SJSA1 (cell line): ENCODE measurements at regions not wholly inside any gene's neighbourhood (a gene's known extent, or its start where the extent isn't known, plus 50 kb on each side); places are given as distances from the start of the nearest gene placed in this dataset.
"Not testable (repeated sequence)": the region's sequence is repeated elsewhere in the genome, so short reads cannot be mapped to it uniquely, and the experiment has no call there.

ENCODE experiments used
- DNase-seq, 2 experiments: peaks; one replicate each; pipeline ENCODE4 v3.0.0-alpha.2; 2015 to 2020; ENCODE audit warnings: low spot score in 2 of 2, low read depth in 1 of 2
- H3K27ac ChIP-seq: fragments of 250-450 bp; sonication (Bioruptor Pico); 2 replicates; pipeline ENCODE4 v1.5.1; 2020; ENCODE audit warnings: mild to moderate bottlenecking, moderate library complexity
- H3K27me3 ChIP-seq: fragments of 250-450 bp; sonication (Bioruptor Pico); replicated peaks from 2 replicates; pipeline ENCODE4 v1.5.1; 2020; ENCODE audit warnings: mild to moderate bottlenecking, moderate library complexity
- H3K36me3 ChIP-seq: fragments of 250-450 bp; sonication (Bioruptor Pico); 2 replicates; pipeline ENCODE4 v1.5.1; 2020; ENCODE audit warnings: mild to moderate bottlenecking
- H3K4me1 ChIP-seq: fragments of 250-450 bp; sonication (Bioruptor Pico); replicated peaks from 2 replicates; pipeline ENCODE4 v1.6.1; 2021; ENCODE audit warnings: mild to moderate bottlenecking
- H3K4me3 ChIP-seq: fragments of 250-450 bp; sonication (Bioruptor Pico); 2 replicates; pipeline ENCODE4 v1.5.1; 2020; ENCODE audit warnings: mild to moderate bottlenecking
- H3K9me3 ChIP-seq: fragments of 250-450 bp; sonication (Bioruptor Pico); replicated peaks from 2 replicates; pipeline ENCODE4 v1.5.1; 2020; ENCODE audit warnings: mild to moderate bottlenecking

- H3K27me3 ChIP-seq, result no peaks in the 10 kb centered on the region
- H3K9me3 ChIP-seq, result no peaks in the 10 kb centered on the region
- no peaks in the 10 kb centered on the region for H3K36me3 ChIP-seq
- no peak overlapping the region for H3K27ac ChIP-seq
- DNase-seq, result no peak
- no peaks in the 10 kb centered on the region for H3K4me1 ChIP-seq
- no peak overlapping the region for H3K4me3 ChIP-seq
Observed at GRCh38 chr9:31418419-31418818, 966.0 kb upstream of the ACO1 start.

DNA sequence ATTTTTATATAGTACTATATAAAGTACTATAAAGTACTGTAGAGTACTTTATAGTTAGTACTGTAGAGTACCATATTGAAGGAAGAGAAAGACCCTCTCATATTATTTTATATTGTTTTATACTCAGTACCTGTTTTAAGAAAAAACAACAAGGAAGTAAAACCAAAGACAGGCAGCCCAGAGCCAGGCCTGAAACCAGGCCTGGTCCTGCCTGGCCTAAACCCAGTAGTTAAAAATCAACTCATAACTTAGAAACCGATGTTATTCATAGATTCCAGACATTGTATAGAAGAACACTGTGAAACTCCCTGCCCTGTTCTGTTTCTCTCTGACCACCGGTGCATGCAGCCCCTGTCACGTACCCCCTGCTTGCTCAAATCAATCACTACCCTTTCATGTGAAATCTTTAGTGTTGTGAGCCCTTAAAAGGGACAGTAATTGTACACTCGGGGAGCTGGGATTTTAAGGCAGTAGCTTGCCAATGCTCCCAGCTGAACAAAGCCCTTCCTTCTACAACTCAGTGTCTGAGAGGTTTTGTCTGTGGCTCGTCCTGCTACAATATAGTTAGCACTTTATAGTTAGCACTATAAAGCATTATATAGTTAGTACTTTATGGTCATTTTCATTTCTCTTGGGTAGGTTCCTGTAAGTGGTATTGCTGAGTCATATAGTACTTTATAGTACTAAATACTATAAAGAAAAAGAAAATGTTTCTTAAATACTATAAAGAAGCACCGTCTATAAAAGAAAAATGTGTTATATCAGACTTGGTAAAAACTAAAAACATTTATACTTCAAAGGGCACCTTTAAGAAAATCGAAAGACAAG is 940.6 kb upstream of the ACO1 start:
- not testable (repeated sequence) for DNase-seq, H3K27me3 ChIP-seq, H3K27ac ChIP-seq, H3K4me1 ChIP-seq, H3K4me3 ChIP-seq, H3K9me3 ChIP-seq, H3K36me3 ChIP-seq

DNA sequence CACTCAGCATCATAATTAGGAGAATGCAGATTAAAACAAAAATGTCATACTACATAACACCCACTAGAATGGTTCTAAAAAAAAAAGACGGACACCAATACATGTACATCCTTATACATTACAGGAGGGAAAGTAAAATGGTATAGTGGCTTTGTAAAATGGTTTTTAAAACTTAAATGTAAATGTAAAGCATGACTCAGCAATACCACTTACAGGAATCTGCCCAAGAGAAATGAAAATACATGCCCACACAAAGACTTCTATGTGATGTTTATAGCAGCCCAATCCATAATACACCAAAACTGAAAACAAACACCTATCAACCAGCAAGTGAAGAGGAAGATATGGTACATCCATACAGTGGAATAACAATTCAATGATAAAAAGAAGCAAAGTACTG is 939.1 kb upstream of the ACO1 start:
- DNase-seq, result no peak
- no peaks in the 10 kb centered on the region for H3K4me1 ChIP-seq

DNA sequence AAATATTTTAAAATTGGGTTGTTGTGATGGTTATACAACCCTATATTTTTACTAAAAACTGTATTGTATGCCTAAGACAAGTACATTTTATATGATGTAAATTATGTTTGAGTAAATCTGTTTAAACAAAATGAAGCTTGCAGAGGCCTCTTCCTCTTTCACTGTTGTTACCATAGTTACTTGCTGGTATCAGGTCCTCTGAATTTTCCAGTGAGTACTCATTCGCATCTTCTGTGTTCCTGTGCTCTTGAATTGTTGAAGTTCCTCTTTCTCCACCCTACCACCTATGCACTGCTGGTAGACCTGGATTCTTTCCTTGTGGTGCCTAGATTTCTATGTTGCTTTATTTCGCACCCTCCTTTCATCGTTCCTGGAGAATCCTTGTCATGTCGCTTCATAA is 938.5 kb upstream of the ACO1 start:
- no peak for DNase-seq
- H3K4me1 ChIP-seq, result no peaks in the 10 kb centered on the region

More for the DNA sequence above, 939.1 kb upstream of the ACO1 start:
- Histone ChIP-seq H3K9me3 (no peaks in the 10 kb centered on the region), H3K27ac (no peak overlapping the region), H3K27me3 (no peaks in the 10 kb centered on the region), H3K36me3 (no peaks in the 10 kb centered on the region), H3K4me3 (no peak overlapping the region)

GRCh38 chr9:31467075-31467474 is 917.4 kb upstream of the ACO1 start:
- Histone ChIP-seq H3K9me3 (no peaks in the 10 kb centered on the region), H3K4me1 (no peaks in the 10 kb centered on the region), H3K27me3 (no peaks in the 10 kb centered on the region), H3K27ac (no peak overlapping the region), H3K36me3 (no peaks in the 10 kb centered on the region), H3K4me3 (no peak overlapping the region)
- DNase-seq, result no peak

More for the DNA sequence above, 938.5 kb upstream of the ACO1 start:
- Histone ChIP-seq H3K36me3 (no peaks in the 10 kb centered on the region), H3K27ac (no peak overlapping the region), H3K27me3 (no peaks in the 10 kb centered on the region), H3K9me3 (no peaks in the 10 kb centered on the region), H3K4me3 (no peak overlapping the region)

GRCh38 chr9:31470051-31470450 is 914.4 kb upstream of the ACO1 start:
- no peaks in the 10 kb centered on the region for H3K27me3 ChIP-seq
- H3K4me1 ChIP-seq, result no peaks in the 10 kb centered on the region
- DNase-seq, result no peak
- no peak overlapping the region for H3K4me3 ChIP-seq
- H3K27ac ChIP-seq, result no peak overlapping the region
- H3K36me3 ChIP-seq, result no peaks in the 10 kb centered on the region
- H3K9me3 ChIP-seq, result no peaks in the 10 kb centered on the region

- Histone ChIP-seq H3K4me1 (no peaks in the 10 kb centered on the region), H3K27ac (no peak overlapping the region), H3K4me3 (no peak overlapping the region), H3K27me3 (no peaks in the 10 kb centered on the region), H3K36me3 (no peaks in the 10 kb centered on the region), H3K9me3 (no peaks in the 10 kb centered on the region)
- DNase-seq, result no peak
Observed at GRCh38 chr9:31471010-31471409, 913.4 kb upstream of the ACO1 start.

DNA sequence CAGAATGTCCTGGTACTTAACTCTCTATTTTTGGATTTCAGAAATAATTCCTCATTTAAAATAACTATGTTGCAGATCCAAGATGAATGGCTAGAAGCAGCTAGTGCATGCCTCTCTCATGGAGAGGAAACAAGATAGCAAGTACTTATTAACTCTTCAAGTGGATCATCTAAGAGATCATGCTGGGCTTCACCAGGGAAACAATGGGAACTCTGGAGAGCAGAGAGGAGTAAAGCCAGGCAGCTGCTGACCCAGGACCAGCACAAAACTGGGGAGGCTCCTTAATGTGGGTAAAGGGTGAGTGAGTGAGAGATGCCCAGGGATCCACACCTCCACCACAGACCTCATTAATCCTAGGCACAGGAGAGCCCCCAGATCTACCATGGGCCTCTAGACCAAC is 897.8 kb upstream of the ACO1 start:
- DNase-seq, result no peak
- Histone ChIP-seq H3K27me3 (no peaks in the 10 kb centered on the region), H3K9me3 (no peaks in the 10 kb centered on the region), H3K27ac (no peak overlapping the region), H3K4me3 (no peak overlapping the region), H3K4me1 (no peaks in the 10 kb centered on the region), H3K36me3 (no peaks in the 10 kb centered on the region)

DNA sequence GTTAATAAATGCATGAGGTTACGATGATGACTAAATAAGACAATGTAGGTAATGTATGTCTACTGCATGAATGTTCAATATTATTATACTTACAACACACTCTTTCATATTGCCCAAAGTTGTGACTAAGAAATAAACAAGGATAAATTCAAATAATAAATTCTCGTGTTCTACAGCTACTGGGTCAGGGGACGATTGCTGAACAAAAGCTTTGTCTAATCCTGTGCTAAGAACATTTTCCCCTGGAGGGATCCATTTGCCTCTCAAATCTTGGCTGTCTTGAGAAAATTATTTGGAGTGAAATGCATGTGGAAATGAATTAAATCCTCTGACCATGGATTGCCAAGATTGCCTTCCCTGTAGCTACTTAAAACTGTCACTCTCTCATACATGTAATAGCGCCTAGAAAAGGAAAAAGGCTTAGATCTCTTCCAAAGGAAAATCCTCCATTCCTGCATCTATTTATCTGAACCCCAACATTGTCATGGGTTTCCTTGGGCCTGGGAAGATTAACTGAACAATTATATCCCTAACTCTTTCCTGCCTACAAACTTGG is 893.8 kb upstream of the ACO1 start:
- H3K4me1 ChIP-seq, result no peaks in the 10 kb centered on the region
- no peak overlapping the region for H3K4me3 ChIP-seq
- no peak overlapping the region for H3K27ac ChIP-seq
- no peaks in the 10 kb centered on the region for H3K27me3 ChIP-seq
- H3K9me3 ChIP-seq, result no peaks in the 10 kb centered on the region
- no peak for DNase-seq
- H3K36me3 ChIP-seq, result no peaks in the 10 kb centered on the region

GRCh38 chr9:31492229-31492628 is 892.2 kb upstream of the ACO1 start:
- no peaks in the 10 kb centered on the region for H3K4me1 ChIP-seq
- no peak overlapping the region for H3K4me3 ChIP-seq
- DNase-seq, result no peak
- no peaks in the 10 kb centered on the region for H3K9me3 ChIP-seq
- no peak overlapping the region for H3K27ac ChIP-seq
- no peaks in the 10 kb centered on the region for H3K27me3 ChIP-seq
- no peaks in the 10 kb centered on the region for H3K36me3 ChIP-seq

- H3K9me3 ChIP-seq, result no peaks in the 10 kb centered on the region
- no peaks in the 10 kb centered on the region for H3K4me1 ChIP-seq
- no peak overlapping the region for H3K27ac ChIP-seq
- no peak for DNase-seq
- H3K36me3 ChIP-seq, result no peaks in the 10 kb centered on the region
- H3K27me3 ChIP-seq, result no peaks in the 10 kb centered on the region
- no peak overlapping the region for H3K4me3 ChIP-seq
Observed at GRCh38 chr9:31500422-31500821, 884.0 kb upstream of the ACO1 start.

GRCh38 chr9:31519011-31519410 is 865.4 kb upstream of the ACO1 start:
- DNase-seq, result no peak
- no peaks in the 10 kb centered on the region for H3K36me3 ChIP-seq
- no peaks in the 10 kb centered on the region for H3K9me3 ChIP-seq
- H3K27me3 ChIP-seq, result no peaks in the 10 kb centered on the region
- no peak overlapping the region for H3K27ac ChIP-seq
- H3K4me1 ChIP-seq, result no peaks in the 10 kb centered on the region
- no peak overlapping the region for H3K4me3 ChIP-seq

DNA sequence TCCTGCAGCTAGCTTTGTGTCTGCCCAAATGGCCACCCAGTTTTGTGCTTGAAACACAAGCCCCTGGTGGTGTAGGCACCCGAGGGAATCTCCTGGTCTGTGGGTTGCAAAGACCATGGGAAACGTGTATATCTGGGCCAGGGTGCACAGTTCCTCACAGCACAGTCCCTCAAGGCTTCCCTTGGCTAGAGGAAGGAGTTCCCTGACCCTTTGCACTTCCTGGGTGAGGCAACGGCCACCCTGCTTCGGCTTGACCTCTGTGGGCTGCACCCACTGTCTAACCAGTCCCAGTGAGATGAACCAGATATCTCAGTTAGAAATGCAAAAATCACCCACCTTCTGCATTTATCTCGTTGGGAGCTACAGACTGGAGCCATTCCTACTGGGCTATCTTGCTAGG is 865.0 kb upstream of the ACO1 start:
- no peak for DNase-seq
- Histone ChIP-seq H3K27ac (no peak overlapping the region), H3K4me1 (no peaks in the 10 kb centered on the region), H3K27me3 (no peaks in the 10 kb centered on the region), H3K9me3 (no peaks in the 10 kb centered on the region), H3K36me3 (no peaks in the 10 kb centered on the region), H3K4me3 (no peak overlapping the region)

- no peaks in the 10 kb centered on the region for H3K36me3 ChIP-seq
- H3K27ac ChIP-seq, result no peak overlapping the region
- H3K4me3 ChIP-seq, result no peak overlapping the region
- H3K27me3 ChIP-seq, result no peaks in the 10 kb centered on the region
- no peaks in the 10 kb centered on the region for H3K4me1 ChIP-seq
- DNase-seq, result no peak
- H3K9me3 ChIP-seq, result no peaks in the 10 kb centered on the region
Observed at GRCh38 chr9:31519826-31520225, 864.6 kb upstream of the ACO1 start.
